H9 (cell line): ENCODE measurements at regions not wholly inside any gene's neighbourhood (a gene's known extent, or its start where the extent isn't known, plus 50 kb on each side); places are given as distances from the start of the nearest gene placed in this dataset.

Experiments used
- DNase-seq: peaks from one replicate; pipeline ENCODE4 v3.0.0-alpha.2; 2017
- H2AFZ ChIP-seq: one replicate; pipeline ENCODE4 v1.6.1; 2013; ENCODE audit warnings: mild to moderate bottlenecking, low read length, control low read depth, moderate library complexity
- H2AK5ac ChIP-seq: 2 replicates; pipeline ENCODE4 v1.6.1; 2013; ENCODE audit warnings: low read length, control low read depth, mixed read lengths; ENCODE audit not compliant: insufficient read length
- H2BK120ac ChIP-seq: one replicate; pipeline ENCODE4 v1.6.1; 2013; ENCODE audit warnings: low read depth, mild to moderate bottlenecking, low read length, control low read depth, inconsistent platforms; ENCODE audit not compliant: poor library complexity, severe bottlenecking
- H2BK12ac ChIP-seq: 2 replicates; pipeline ENCODE4 v1.6.1; 2013; ENCODE audit warnings: low read length, control low read depth, mixed read lengths, low read depth; ENCODE audit not compliant: insufficient read length
- H2BK15ac ChIP-seq: 2 replicates; pipeline ENCODE4 v1.6.1; 2013; ENCODE audit warnings: low read depth, low read length, control low read depth
- H2BK20ac ChIP-seq: one replicate; pipeline ENCODE4 v1.6.1; 2013; ENCODE audit warnings: low read depth, mild to moderate bottlenecking, low read length, control low read depth, inconsistent platforms; ENCODE audit not compliant: poor library complexity, severe bottlenecking
- H2BK5ac ChIP-seq: 2 replicates; pipeline ENCODE4 v1.6.1; 2013; ENCODE audit warnings: low read length, control low read depth, mixed read lengths; ENCODE audit not compliant: insufficient read length
- H3K14ac ChIP-seq: 2 replicates; pipeline ENCODE4 v1.6.1; 2013; ENCODE audit warnings: low read length, control low read depth; ENCODE audit not compliant: insufficient read depth
- H3K18ac ChIP-seq: 2 replicates; pipeline ENCODE4 v1.6.1; 2013; ENCODE audit warnings: low read depth, mild to moderate bottlenecking, mixed read lengths, low read length, control low read depth; ENCODE audit not compliant: insufficient read length
- H3K23ac ChIP-seq: 2 replicates; pipeline ENCODE4 v1.6.1; 2013; ENCODE audit warnings: low read length, control low read depth, mixed read lengths, low read depth; ENCODE audit not compliant: insufficient read length
- H3K23me2 ChIP-seq: 2 replicates; pipeline ENCODE4 v1.6.1; 2013; ENCODE audit warnings: low read depth, mild to moderate bottlenecking, mixed read lengths, low read length, control low read depth; ENCODE audit not compliant: insufficient read length, poor library complexity, severe bottlenecking
- H3K27ac ChIP-seq: 2 replicates; pipeline ENCODE4 v1.5.1; 2013; ENCODE audit warnings: low read length, control low read depth, mixed read lengths, low read depth; ENCODE audit not compliant: insufficient read length
- H3K27me3 ChIP-seq: 2 replicates; pipeline ENCODE4 v1.6.1; 2013; ENCODE audit warnings: low read length, control low read depth, inconsistent platforms; ENCODE audit not compliant: insufficient read depth
- H3K4ac ChIP-seq: 2 replicates; pipeline ENCODE4 v1.6.1; 2013; ENCODE audit warnings: low read depth, mild to moderate bottlenecking, control low read depth, inconsistent platforms, low read length, moderate library complexity
- H3K4me1 ChIP-seq: 2 replicates; pipeline ENCODE4 v1.6.1; 2013; ENCODE audit warnings: low read length, control low read depth, inconsistent platforms; ENCODE audit not compliant: insufficient read depth
- H3K4me2 ChIP-seq: 2 replicates; pipeline ENCODE4 v1.6.1; 2013; ENCODE audit warnings: low read length, control low read depth, mixed read lengths; ENCODE audit not compliant: insufficient read length, insufficient read depth
- H3K56ac ChIP-seq: 2 replicates; pipeline ENCODE4 v1.6.1; 2013; ENCODE audit warnings: low read depth, mild to moderate bottlenecking, mixed read lengths, low read length, control low read depth; ENCODE audit not compliant: insufficient read length
- H3K79me1 ChIP-seq: 2 replicates; pipeline ENCODE4 v1.6.1; 2013; ENCODE audit warnings: low read depth, mild to moderate bottlenecking, moderate library complexity, low read length, control low read depth, inconsistent platforms; ENCODE audit not compliant: insufficient read depth, poor library complexity, severe bottlenecking
- H3K79me2 ChIP-seq: 2 replicates; pipeline ENCODE4 v1.6.1; 2013; ENCODE audit warnings: low read length, control low read depth, inconsistent platforms; ENCODE audit not compliant: insufficient read depth
- H3K9ac ChIP-seq: 2 replicates; pipeline ENCODE4 v1.6.1; 2013; ENCODE audit warnings: low read length, control low read depth, mixed read lengths; ENCODE audit not compliant: insufficient read length; ENCODE audit errors: extremely low read depth
- H3K9me3 ChIP-seq: one replicate; pipeline ENCODE4 v1.6.1; 2013; ENCODE audit warnings: low read depth, low read length, inconsistent platforms; ENCODE audit not compliant: control insufficient read depth
- H3T11ph ChIP-seq: one replicate; pipeline ENCODE4 v1.6.1; 2013; ENCODE audit warnings: mild to moderate bottlenecking, low read length, control low read depth, inconsistent platforms
- H4K20me1 ChIP-seq: one replicate; pipeline ENCODE4 v1.6.1; 2013; ENCODE audit not compliant: control insufficient read depth, insufficient read length, insufficient read depth
- H4K5ac ChIP-seq: 2 replicates; pipeline ENCODE4 v1.6.1; 2013; ENCODE audit warnings: low read depth, mild to moderate bottlenecking, mixed read lengths, low read length, control low read depth; ENCODE audit not compliant: insufficient read length
- H4K8ac ChIP-seq: replicated peaks from 2 replicates; pipeline ENCODE4 v1.6.1; 2013; ENCODE audit warnings: low read length, control low read depth, mixed read lengths, low read depth; ENCODE audit not compliant: insufficient read length
- H4K91ac ChIP-seq: 2 replicates; pipeline ENCODE4 v1.6.1; 2013; ENCODE audit warnings: low read depth, mild to moderate bottlenecking, moderate library complexity, mixed read lengths, low read length, control low read depth; ENCODE audit not compliant: insufficient read length
- H3K27ac Mint-ChIP-seq, 3 experiments: 2 replicates in 2 of 3; 3 replicates in 1 of 3; pipeline ENCODE4 v1.8.0; 2020 to 2021; ENCODE audit warnings: mixed read lengths in 3 of 3, mild to moderate bottlenecking in 1 of 3, moderate library complexity in 1 of 3
- H3K27me3 Mint-ChIP-seq: 2 replicates; pipeline ENCODE4 v1.8.0; 2021; ENCODE audit warnings: low read depth, mild to moderate bottlenecking, moderate library complexity, mixed read lengths
- H3K36me3 Mint-ChIP-seq, 3 experiments: 2 replicates in 2 of 3; 3 replicates in 1 of 3; pipeline ENCODE4 v1.8.0; 2020 to 2021; ENCODE audit warnings: low read depth in 3 of 3, mixed read lengths in 3 of 3; ENCODE audit not compliant: insufficient read depth in 1 of 3
- H3K4me1 Mint-ChIP-seq, 2 experiments: 2 replicates each; pipeline ENCODE4 v1.8.0; 2020; ENCODE audit warnings: mixed read lengths in 2 of 2
- H3K4me3 Mint-ChIP-seq, 2 experiments: 2 replicates in 1 of 2; 3 replicates in 1 of 2; pipeline ENCODE4 v1.8.0; 2020 to 2021; ENCODE audit warnings: mild to moderate bottlenecking in 2 of 2, mixed read lengths in 2 of 2, moderate library complexity in 1 of 2
- H3K9me3 Mint-ChIP-seq, 2 experiments: 2 replicates in 1 of 2; 3 replicates in 1 of 2; pipeline ENCODE4 v1.8.0; 2020; ENCODE audit warnings: mild to moderate bottlenecking in 2 of 2, mixed read lengths in 2 of 2, moderate library complexity in 1 of 2
- CTCF ChIP-seq: fragments of 200-600 bp; sonication (generic); conservative IDR thresholded peaks from 3 replicates; pipeline ENCODE4 v1.8.0; 2021; ENCODE audit warnings: antibody characterized with exemption, mild to moderate bottlenecking
- WGBS: extraction: QIAGEN DNeasy Blood & Tissue Kit; methylation state at CpG from one replicate; pipeline ENCODE4 v1.1.7; 2013; ENCODE audit warnings: missing lambda C conversion rate, low lambda C conversion rate, mixed read lengths; ENCODE audit not compliant: insufficient read length; ENCODE audit errors: extremely low coverage; 5-methylcytosine and 5-hydroxymethylcytosine counted together

DNA sequence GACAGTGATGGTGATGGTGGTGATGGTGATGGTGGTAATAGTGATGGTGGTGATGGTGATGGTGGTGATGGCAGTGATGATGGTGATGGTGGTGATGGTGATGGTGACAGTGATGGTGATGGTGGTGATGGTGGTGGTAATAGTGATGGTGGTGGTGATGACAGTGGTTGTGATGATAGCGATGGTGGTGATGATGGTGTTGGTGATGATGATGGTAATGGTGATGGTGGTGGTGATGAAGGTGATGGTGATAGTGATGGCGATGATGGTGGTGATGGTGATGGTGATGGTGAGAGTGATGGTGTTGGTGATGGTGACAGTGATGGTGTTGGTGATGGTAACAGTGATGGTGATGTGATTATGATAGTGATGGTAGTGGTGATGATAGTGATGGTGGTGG is 94.3 kb downstream of the ASB1 start:
- 100% methylated on average over 1 of the region's 2 CpGs for WGBS

More for the DNA sequence above, 94.3 kb downstream of the ASB1 start:
- H3T11ph ChIP-seq: no peak overlapping the region
- H3K4me2 ChIP-seq: no peak overlapping the region
- TF ChIP-seq CTCF: no peak
- no peaks in the 10 kb centered on the region for H3K23me2 ChIP-seq
- H3K56ac ChIP-seq: no peak overlapping the region
- no peak overlapping the region for H2BK120ac ChIP-seq
- Mint-ChIP-seq H3K27me3 (peaks cover 1% of the 10 kb centered on the region; the same call in 1 of the 2 replicates), H3K4me3 (no peak overlapping the region), H3K27ac (no peak overlapping the region), H3K4me1 (peaks cover 5 to 9% of the 10 kb centered on the region in 2 experiments; a peak in 3 of 4 replicates), H3K36me3 (peaks cover 0 to 5% (median 0%) of the 10 kb centered on the region in 3 experiments; a peak in 3 of 7 replicates), H3K9me3 (peaks cover 4 to 5% of the 10 kb centered on the region in 2 experiments; a peak in 3 of 5 replicates)
- no peaks in the 10 kb centered on the region for H3K27me3 ChIP-seq
- H4K20me1 ChIP-seq: peaks cover 4% of the 10 kb centered on the region
- H3K4me1 ChIP-seq: no peaks in the 10 kb centered on the region
- no peak overlapping the region for H2BK20ac ChIP-seq
- no peak overlapping the region for H3K23ac ChIP-seq
- no peak overlapping the region for H3K14ac ChIP-seq
- no peak for DNase-seq
- H4K5ac ChIP-seq: peak overlapping the region; percentile 23
- no peak overlapping the region for H2BK5ac ChIP-seq
- no peak overlapping the region for H2BK12ac ChIP-seq
- H4K8ac ChIP-seq: peak overlapping the region; percentile 58
- H2AK5ac ChIP-seq: no peak overlapping the region
- no peaks in the 10 kb centered on the region for H3K79me1 ChIP-seq
- no peak overlapping the region for H3K9ac ChIP-seq
- no peak overlapping the region for H3K27ac ChIP-seq
- H3K9me3 ChIP-seq: no peaks in the 10 kb centered on the region
- H3K79me2 ChIP-seq: no peaks in the 10 kb centered on the region
- no peak overlapping the region for H2BK15ac ChIP-seq
- no peak overlapping the region for H3K4ac ChIP-seq
- H2AFZ ChIP-seq: no peak overlapping the region
- no peak overlapping the region for H4K91ac ChIP-seq
- no peak overlapping the region for H3K18ac ChIP-seq
